ENCODE measurements at regions not wholly inside any gene's neighbourhood (a gene's known extent, or its start where the extent isn't known, plus 50 kb on each side); places are given as distances from the start of the nearest gene placed in this dataset.
A peak's percentile ranks its signal among the peaks of the same experiment; 100 is the strongest.
"Not testable (repeated sequence)": the region's sequence is repeated elsewhere in the genome, so short reads cannot be mapped to it uniquely, and the experiment has no call there.

DNA sequence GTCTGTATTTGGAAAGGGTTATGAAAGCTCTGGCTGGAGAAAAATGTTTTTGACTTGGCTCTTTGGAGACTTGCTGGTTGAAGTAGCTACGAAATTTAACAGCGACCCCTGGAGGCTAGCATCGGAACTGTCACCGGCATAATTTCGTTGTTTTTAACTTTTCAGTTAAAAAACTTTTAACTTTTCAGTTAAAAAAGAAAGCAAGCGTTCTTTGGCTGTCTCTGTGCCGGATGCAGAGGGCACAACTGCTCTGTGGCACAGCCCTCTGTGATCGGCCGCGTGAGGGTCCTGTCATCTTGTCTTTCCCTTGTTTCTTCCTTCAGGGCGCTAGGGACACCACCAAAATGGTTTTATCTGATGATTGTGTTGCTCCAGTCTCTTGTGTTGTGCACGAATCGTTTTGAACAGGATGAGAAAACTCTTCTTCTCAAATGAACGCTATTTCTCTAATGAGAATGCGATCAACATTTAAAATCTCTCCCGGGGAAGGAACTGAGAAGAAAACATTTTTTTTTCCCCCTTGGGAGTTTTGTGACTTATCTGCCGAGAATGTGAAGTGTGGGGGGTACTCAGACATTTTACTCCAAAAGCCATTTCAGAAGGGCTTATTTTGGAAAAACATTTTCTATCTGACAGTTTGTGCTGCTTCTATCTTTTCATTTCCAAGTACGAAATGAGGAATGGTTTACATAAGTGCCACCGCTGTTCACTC is 57.1 kb downstream of the ADCYAP1 start:
- peak; percentile 17 to 40 for DNase-seq (ENCODE audit: low read depth in 2 of 2)

DNA sequence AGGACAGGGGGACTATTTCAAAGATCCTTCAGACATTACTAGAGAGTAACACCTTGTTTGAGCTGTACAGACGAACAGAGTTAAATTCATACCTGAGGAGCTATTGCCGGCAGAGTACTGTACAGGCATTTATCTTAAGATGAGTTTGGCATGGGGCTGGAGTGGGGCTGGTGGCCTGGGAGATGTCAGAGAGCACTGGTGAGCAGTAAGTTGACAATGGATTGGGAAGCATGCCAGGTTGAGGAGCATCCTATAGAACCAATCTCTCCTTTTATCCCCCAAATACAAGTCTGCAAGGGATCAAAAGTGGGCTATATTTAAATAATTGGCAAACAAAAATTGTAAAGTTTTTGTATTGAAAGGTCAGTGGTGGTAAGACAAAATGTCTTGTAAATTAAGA is 58.6 kb downstream of the ADCYAP1 start:
- DNase-seq (ENCODE audit: low read depth in 2 of 2), result no peak

DNA sequence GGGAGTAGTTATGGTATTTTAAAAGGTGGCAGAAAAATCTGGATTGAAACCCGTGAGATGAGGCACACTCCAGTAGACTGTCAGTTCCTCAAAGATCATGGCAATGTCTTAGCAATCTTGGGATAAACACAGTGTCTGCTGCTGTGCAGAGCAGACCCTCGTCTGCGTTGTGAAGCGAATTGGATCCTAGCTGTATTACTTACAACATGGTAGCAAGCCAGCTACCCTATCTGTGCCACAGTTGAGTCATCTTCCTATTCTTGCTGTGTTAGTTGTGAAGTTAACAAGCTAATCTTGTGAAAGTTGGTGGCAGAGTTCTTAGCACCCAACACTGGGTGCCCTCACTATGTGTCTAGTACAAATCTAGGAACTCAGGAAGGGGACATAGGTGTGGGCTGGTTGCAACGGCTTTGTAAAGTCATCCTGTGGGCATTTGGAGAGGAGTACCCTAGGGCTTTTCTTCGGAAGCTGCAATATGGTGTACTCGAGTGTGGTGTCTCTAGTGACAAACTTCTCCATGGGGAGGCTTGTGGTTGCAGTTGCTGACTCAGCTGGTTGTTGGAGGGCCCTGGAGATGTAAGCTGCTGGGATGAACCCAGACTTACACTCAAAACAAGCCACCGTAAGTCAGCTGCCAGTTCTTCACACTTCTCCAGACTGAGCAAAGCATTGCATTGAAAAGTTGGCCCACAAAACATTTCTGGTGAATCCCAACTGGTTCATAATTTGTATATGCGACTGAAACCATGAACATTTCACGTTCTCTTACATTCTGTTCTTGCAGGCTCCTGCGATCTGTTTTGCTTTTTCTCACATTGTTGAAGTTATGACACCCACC is 61.5 kb downstream of the ADCYAP1 start:
- no peak for DNase-seq (ENCODE audit: low read depth in 2 of 2)

DNA sequence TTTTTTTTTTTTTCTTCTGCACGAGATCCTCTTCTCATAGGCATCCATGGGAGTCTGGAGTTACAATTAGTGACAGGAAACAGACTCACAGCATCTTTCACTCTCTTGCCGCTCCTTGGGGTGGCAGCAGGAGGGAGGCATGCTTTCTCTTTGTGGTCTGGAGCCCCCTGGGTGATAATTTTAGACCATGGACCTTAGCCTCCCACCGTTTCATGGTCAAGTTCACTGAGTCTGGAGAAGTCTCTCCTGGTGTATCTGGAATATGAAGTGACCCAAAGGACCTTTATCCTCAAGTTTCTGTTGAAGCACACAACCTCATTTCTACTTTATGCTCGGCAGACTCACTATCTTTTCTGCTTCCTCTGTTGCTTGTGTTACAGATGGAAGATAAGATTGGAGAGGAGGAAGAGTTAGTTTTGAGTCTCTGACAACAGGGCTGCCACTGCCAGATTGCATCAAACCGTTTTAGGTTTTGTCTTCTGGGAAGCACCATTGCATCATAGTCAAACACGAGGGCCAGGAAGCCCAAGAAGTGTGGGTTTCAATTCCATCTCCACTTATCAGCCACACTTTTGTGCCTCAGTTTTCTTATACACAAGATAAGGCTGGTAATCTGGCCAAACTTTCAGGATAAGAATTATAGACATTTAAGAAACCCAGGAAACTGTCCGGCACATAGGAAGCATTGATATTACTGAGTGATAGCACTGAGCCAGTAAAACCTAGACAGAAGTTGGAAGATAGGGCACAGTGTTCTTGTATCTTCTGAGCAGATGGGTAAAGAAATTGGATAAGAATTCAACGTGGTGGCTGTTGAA is 62.3 kb downstream of the ADCYAP1 start:
- DNase-seq (ENCODE audit: low read depth in 2 of 2), result no peak

DNA sequence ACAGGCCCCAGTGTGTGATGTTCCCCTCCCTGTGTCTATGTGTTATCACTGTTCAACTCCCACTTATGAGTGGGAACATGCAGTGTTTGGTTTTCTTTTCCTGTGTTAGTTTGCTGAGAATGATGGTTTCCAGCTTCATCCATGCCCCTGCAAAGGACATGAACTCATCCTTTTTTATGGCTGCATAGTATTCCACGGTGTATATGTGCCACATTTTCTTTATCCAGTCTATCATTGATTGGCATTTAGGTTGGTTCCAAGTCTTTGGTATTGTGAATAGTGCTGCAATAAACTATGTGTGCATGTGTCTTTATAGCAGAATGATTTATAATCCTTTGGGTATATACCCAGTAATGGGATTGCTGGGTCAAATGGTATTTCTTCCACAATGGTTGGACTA is 64.2 kb downstream of the ADCYAP1 start:
- DNase-seq (ENCODE audit: low read depth in 2 of 2), result not testable (repeated sequence)

DNA sequence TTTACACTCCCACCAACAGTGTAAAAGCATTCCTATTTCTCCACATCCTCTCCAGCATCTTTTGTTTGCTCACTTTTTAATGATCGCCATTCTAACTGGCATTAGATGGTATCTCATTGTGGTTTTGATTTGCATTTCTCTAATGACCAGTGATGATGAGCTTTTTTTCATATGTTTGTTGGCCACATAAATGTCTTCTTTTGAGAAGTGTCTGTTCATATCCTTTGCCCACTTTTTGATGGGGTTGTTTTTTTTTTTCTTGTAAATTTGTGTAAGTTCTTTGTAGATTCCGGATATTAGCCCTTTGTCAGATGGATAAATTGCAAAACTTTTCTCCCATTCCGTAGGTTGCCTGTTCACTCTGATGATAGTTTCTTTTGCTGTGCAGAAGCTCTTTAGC is 64.6 kb downstream of the ADCYAP1 start:
- not testable (repeated sequence) for DNase-seq (ENCODE audit: low read depth in 2 of 2)

DNA sequence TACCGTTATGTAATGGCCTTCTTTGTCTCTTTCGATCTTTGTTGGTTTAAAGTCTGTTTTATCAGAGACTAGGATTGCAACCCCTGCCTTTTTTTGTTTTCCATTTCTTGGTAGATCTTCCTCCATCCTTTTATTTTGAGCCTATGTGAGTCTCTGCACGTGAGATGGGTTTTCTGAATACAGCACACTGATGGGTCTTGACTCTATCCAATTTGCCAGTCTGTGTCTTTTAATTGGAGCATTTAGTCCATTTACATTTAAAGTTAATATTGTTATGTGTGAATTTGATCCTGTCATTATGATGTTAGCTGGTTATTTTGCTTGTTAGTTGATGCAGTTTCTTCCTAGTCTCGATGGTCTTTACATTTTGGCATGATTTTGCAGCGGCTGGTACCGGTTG is 69.9 kb downstream of the ADCYAP1 start:
- DNase-seq (ENCODE audit: low read depth in 2 of 2), result not testable (repeated sequence)

DNA sequence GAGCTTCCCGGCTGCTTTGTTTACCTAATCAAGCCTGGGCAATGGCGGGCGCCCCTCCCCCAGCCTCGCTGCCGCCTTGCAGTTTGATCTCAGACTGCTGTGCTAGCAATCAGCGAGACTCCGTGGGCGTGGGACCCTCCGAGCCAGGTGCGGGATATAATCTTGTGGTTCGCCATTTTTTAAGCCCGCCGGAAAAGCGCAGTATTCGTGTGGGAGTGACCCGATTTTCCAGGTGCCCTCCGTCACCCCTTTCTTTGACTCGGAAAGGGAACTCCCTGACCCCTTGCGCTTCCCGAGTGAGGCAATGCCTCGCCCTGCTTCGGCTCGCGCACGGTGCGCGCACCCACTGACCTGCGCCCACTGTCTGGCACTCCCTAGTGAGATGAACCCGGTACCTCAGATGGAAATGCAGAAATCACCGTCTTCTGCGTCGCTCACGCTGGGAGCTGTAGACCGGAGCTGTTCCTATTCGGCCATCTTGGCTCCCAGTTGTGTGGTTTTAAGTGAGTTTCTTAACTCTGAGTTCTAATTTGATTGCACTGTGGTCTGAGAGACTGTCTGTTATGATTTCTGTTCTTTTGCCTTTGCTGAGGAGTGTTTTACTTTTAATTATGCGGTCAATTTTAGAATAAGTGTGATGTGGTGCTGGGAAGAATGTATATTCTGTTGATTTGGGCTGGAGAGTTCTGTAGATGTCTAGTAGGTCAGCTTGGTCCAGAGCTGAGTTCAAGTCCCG is 71.9 kb downstream of the ADCYAP1 start:
- DNase-seq (ENCODE audit: low read depth in 2 of 2), result not testable (repeated sequence)

DNA sequence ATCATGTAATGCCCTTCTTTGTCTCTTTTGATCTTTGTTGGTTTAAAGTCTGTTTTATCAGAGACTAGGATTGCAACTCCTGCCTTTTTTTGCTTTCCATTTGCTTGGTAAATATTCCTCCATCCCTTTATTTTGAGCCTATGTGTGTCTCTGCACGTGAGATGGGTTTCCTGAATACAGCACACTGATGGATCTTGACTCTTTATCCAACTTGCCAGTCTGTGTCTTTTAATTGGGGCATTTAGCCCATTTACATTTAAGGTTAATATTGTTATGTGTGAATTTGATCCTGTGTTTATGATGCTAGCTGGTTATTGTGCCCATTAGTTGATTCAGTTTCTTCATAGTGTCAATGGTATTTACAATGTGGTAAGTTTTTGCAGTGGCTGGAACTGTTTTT is 72.7 kb downstream of the ADCYAP1 start:
- DNase-seq (ENCODE audit: low read depth in 2 of 2), result not testable (repeated sequence)

DNA sequence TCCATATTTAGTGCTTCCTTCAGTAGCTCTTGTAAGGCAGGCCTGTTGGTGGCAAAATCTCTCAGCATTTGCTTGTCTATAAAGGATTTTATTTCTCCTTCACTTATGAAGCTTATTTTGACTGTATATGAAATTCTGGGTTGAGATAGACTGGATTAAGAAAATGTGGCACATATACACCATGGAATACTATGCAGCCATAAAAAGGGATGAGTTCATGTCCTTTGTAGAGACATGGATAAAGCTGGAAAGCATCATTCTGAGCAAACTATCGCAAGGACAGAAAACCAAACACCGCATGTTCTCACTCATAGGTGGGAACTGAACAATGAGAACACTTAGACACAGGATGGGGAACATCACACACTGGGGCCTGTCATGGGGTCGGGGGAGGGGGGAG is 73.1 kb downstream of the ADCYAP1 start:
- not testable (repeated sequence) for DNase-seq (ENCODE audit: low read depth in 2 of 2)

DNA sequence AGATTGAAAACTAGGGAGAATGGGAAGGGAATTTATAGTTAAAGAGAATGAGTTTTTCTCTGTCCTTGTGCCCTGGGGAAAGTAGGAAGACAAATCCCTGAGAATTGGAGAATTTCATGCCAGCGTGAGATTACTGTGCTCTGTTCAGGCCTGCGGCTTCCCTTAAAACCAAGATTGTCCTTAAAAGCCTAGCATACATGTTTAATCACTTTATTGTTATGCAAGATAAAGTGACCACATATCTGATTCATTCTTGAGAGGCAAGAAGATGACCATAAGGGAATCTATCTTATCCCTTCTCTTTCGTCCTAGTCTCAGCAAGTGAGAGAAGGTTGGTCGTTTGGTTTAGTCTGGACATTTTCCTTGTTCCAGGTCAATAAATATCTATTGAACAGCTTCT is 75.9 kb downstream of the ADCYAP1 start:
- no peak for DNase-seq (ENCODE audit: low read depth in 2 of 2)

DNA sequence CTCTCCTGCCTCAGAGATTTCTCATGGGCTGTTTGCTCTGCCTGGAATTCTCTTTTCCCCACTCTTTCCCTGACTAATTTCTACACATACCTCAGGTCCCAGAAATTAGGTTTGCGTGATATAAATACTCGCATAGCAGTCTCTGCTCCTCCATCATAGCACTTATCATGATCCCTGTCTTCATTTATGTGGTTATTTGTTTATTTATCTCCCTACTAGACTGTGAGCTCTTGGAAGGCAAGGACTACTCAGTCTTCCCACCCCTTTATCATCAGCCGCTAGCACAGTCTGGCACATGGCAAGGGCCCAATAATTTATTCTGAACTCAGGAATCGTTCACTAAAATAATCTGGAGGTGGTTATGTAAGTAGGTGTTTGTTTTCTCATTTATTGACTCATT is 79.3 kb downstream of the ADCYAP1 start:
- DNase-seq (ENCODE audit: low read depth in 2 of 2), result no peak

DNA sequence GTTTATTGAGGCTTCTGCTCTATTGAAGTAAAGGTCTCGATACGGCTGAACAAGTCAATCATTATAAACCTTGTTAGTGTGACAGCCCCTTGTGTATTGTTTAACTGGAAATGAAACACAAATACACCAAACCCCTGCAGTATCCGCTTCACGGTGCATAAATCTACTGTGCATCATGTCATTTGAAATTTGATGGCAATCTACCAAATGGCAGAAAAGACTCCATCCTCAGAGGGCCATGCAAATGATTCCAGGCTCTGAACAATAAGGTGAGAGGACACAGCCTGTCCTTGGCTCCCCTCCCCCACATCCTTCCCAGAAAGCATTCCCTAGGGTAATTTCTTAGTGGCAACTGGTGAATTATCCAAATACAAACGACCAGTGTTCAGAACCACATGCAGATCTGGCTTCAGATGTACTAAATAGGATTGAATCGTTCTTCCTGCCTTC is 80.6 kb downstream of the ADCYAP1 start:
- DNase-seq (ENCODE audit: low read depth in 2 of 2), result peak in 1 of 2 donors; percentile 28

DNA sequence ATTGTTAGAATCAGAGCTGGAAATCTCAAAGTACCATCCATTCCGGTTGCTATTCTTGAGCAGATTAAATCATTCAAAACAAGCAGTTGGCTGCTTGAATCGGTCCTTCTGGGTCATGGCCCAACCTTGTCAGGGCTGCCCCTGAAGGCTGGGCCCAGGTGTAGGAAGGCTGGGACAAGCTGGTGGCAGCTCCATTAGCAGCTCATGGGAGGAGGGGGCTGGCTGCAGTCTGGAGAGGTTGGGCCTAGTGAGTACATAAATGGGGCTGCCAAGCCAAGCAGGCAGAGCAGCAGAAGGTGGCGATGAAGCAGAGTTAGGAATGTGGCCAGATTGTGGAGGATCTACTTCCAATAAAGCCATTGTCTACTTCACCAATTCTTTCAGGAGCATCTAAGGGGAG is 81.4 kb downstream of the ADCYAP1 start:
- DNase-seq (ENCODE audit: low read depth in 2 of 2), result no peak

DNA sequence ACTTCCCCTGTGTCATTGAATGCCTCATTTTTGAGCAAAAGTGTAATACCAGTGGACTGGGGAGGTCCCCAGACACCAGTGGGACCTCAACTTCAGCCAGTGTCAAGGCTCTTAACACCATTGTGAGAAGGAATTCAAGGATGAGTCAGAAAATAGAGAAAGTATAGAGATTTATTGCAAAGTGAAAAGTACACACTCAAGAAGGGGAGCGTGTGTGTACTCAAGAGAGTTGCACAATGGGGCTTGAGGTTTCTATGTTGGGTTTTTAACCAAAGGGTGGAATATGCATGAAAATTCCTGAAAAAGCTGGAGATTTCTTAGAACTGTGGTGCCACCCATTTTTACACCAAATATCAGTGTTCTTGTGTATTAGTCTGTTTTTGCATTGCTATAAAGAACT is 81.9 kb downstream of the ADCYAP1 start:
- DNase-seq (ENCODE audit: low read depth in 2 of 2), result no peak

DNA sequence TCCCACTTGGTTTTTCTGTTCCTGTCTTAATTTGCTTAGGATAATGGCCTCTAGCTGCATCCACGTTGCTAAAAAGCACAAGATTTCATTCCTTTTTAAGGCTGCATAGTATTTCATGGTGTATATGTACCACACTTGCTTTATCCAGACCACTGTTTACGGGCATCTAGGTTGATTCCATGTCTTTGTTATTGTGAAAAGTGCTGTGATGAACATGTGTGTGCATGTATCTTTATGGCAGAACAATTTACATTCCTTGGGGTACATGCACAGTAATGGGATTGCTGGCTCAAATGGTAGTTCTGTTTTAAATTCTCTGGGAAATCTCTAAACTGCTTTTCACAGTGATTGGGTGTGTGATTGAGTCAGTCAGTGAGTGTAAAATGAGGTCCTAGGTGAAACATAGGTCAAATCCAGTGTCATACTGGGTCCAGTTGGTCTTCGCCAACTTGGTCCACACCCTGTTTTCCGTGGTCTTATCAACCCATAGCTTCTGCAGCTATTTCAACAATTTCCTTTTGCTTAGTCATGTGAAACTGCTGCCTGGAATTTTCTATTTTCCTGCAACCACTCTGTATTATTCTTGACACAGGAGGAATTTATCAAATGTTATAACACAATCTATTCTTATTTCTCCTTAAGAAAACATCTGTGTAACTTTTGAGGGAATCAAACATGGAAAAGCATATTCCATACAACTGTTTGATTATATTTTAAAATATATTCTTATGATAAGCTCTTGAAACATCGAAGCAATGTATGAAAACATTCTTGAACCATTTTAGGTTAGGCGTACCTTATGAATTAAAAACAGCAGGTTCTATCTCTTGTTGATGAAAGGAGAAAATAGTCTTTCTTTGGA is 82.9 kb downstream of the ADCYAP1 start:
- peak; percentile 48 to 82 for DNase-seq (ENCODE audit: low read depth in 2 of 2)

DNA sequence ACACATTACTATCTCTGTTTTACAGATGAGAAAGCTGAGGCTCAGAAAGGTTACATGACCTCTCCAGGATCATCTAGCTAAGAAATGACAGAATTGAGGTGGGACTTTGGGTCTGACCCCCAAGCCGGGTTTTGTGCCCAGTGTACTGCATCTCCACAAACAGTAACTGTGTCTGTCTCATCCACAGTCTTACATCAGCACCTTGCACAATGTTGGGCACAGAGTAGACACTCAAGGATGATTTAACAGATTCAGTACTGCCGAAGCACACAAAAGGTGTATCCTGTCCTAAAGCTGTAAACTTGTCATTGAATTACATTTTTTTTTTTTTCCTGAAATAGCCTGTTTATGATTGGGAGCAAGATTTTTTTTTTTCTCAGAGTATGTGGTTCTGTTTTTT is 84.8 kb downstream of the ADCYAP1 start:
- no peak for DNase-seq (ENCODE audit: low read depth in 2 of 2)

DNA sequence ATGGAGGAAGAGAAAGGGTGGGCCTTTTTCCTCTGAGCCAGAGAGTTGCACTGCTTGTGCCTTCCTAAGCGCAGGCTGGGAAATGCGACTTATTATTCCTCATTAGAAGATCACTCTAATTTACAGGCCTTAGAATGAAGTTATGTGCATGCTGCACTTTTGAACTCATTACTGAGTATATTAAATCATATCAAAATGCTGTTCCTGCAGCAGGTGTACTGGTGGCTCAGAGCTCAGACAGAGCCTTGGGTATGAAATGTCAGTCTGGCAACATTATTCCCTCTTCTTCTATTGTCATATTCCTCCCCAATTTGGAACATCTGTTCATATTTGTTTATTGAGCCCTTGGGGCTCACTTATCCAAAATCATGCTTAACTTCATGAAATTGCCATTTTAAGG is 85.5 kb downstream of the ADCYAP1 start:
- DNase-seq (ENCODE audit: low read depth in 2 of 2), result no peak

DNA sequence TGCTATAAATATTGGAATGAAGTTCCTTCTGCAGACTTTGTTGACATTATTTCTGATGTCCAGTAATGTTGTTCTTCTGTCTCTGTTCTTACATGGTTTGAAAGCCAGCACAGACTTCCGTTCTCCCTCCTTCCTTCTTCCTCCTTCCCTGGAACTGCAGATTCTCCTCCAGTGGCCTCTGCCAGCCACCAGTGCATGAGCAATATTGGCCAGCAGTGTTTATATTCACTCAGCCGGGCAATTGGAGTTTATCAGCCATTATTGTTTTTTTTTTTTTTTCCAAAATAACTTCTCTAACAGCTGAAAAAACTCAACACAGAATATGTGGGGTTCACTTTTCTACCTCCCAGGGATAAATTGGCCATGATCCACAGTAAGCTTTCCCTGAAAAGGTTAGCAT is 86.8 kb downstream of the ADCYAP1 start:
- DNase-seq (ENCODE audit: low read depth in 2 of 2), result peak in 1 of 2 donors; percentile 58

DNA sequence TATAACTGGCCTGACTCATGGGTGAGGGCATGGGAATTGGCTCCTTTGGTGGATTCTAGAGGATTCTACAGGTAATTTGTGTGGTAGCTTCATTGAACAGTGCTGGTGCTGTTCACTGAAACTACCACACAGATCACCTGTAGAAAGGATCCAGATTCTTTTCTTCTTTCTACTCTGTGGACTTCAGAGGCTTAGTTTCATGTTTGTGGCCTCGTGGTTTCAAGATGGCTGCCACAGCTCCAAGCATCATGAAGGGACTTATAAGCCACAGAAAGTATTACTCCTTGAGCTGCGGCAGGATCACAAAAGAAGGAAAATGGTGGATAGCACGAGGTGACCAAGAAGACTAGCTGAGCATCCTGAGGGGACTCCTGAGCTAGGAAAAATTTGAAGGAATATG is 88.9 kb downstream of the ADCYAP1 start:
- DNase-seq (ENCODE audit: low read depth in 2 of 2), result no peak

Measured in dermis microvascular lymphatic vessel endothelial cell (primary cell).